ENCODE measurements at regions not wholly inside any gene's neighbourhood (a gene's known extent, or its start where the extent isn't known, plus 50 kb on each side); places are given as distances from the start of the nearest gene placed in this dataset.

DNA sequence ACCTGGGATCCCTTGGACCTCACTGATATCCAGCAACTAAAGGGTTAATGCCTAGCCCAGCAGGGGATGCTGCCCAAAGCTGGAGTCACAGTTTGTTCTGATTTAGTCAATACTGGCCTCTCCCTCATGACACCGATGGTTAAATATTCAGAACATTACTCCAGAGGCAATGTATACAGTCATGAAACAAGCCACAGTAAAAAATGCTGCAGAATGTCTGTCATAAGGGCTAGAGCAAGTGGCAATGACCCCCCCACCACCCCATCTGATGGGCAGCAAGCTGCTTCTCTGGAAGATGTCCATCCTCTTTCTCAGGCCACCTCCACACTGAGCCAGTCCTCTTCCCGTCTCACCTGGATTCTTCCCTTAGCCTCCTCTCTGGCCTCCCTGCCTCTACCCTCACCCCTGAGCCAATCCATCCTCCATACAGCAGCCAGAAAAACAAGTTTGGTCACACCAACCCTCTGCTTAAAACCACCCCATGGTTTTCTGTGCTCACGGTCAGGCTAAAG lies 99.0 kb upstream of the KCNG1 start:
- DNase-seq, result no peak

DNA sequence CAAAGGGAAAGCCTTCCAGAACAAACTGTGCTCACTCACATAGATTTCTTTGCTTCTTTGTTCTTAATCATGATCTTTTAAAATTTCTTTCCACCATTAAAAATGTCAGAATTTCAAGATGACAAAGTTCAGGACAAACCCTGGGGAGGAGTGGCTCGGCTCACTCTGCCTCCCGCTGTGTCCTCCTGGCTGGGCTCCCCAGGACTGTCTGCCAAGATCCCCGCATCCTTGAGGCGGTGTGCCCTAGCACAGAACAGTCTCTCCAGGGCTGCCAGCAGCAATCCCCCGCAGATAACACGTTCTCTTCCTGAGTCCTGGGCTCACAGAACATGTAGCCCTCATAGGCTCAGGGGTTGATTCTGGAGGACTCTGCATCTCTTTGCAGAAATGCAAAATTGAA lies 98.4 kb upstream of the KCNG1 start:
- DNase-seq, result no peak

DNA sequence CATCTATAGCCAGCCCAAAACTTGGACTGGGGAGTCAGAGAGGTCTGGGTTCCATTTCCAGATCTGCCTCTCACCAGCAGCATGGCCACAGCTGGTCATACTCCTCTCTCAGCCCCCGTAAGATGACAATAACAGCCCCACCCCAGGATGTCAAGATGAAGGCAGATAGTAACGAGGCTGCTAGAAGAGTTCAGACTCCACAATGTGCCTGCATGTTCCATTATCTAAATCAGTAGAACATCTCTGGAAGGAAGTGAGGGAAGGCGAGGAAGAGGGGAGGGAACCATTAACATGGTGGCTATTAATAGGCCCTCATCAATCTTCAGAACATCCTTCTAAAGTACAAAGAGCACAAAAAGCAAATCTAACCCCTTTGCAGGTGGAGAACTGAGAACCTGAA lies 98.0 kb upstream of the KCNG1 start:
- DNase-seq, result no peak

DNA sequence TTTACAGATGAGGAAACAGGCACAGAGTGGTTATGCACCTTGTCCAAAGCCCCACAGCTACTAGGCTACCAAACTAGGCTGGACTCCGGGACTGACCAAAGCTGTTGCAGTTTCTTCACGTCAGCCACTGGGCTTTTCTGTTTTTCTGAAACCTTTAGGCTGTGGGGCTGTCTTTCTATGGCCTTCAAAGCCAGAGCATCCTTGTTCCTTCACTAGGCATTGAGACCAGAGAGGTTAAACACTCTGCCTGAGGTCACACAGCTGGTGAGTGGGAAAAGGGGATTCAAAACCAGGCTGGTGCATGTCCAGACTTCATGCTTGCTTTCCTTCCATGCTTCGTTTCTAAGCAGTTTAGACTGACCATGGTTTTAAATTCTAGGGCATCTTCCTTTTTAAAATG lies 97.5 kb upstream of the KCNG1 start:
- no peak for DNase-seq

DNA sequence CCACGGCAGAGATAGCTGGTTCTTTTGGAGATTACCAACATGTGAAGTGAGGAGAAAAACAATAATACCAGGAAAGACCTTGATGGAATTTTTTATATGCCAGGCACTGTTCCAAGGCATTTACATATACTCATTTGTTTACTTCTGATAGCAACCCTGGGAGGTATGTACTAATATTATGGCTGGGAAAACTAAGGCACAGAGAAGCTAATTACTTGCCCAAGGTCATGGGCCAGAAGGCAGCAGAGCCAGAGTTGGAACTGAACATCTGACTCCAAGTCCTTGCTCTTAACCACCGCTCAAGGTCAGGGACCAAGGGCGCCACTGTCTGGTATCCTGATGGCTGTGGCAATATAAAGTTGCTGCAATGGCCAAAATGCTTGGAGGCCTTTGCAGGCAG lies 97.0 kb upstream of the KCNG1 start:
- DNase-seq, result no peak

DNA sequence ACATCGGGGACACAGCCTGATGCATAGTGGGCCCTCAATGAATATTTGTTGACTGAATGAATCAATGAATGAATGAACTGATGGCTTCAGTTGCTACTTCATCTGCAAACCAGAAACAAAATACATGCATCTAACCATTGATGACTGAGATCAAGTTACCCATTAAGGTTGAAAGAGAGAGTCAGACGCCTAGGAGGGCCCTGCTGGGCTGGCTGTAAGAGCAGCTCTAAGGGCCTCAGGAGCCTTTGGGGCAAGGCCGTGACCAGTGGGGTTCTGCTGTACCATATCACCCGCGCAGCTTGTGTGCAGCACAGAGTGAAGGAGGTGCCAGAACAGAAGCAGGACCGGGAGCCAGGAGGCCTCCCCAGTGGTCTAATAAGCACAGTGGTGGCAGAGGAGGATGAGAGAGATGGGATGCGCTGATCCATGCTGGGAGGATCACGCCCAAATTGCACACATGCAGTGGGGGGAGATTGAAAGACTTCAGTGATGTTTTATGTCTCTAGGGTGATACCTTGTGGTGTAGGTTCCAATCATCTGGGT lies 96.1 kb upstream of the KCNG1 start:
- no peak for DNase-seq

DNA sequence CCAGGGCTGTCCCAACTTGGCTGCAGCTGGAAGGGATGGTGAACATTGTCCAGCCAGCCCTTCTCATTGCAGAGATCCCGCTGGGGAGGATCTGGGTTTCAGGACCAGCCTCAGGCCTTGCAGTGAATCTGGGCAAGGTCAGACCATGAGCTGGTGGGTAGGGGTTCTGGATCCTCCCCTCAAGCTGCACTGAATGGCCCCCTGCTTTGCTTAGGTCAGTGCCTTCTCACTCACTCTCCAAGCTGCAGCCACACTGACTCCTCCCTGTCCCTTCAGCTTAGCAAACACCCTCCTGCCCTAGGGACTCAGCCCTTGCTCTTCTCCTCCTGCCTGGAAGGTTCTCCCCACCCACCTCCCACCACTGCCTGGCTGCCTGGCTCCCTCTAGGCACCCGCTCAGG lies 95.3 kb upstream of the KCNG1 start:
- no peak for DNase-seq

DNA sequence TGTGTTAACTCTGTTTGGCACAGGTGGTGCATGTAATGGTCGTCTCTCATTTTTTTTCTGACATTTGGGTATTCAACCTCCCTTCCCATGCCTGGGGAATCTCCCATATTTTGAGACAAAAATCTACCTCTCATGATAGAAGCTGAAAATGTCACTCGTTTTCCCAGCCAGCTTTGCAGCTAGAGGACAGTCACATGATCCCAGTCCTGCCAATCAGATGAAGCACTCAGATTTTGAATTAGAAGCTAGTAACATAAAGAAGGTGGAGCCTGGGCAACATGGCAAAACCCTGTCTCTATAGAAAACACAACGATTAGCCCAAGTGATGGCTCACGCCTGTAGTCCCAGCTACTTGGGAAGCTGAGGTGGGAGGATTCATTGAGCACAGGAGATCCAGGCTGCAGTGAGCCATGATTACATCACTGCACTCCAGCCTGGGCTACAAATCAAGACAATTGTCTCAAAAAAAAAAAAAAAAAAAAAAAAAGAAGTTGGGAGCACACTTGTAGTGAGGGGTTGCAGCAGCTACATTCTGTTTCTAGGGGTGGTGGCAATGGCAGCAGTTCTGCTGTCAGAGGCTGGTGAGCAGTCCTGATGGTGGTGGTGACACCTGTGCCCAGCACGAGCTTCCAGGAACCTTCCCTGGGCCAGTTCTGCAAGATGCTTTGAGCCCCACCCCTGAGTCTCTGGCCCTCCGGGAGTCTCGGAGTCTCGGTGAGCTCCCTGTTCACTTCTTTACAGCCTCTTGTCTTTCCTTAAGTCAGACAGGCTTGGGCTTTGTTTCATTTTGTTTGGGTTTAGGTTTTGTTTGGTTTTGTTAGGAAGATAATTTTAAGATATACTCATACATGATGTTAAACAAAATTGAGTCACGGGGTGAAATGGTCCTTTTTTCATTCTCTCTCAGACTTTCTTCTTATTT lies 94.1 kb upstream of the KCNG1 start:
- DNase-seq, result no peak

DNA sequence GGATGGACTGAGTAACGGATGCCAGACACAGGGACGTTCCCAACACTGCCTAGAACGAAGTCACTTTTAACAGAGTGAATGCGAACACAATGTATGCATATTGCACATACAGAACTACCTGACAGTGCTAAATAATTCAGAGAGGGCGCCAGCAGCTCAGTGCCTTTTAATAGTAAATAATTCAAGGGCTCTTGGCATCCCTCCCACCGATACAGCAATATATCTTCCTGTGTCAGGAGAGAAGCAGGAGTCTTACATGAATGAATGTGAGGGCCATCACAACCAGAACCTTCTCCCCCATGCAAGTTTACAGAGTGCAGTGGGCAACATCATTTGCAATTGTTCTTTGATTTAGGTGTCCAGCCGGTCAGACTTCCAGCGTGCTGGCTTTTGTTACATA lies 88.4 kb upstream of the KCNG1 start:
- DNase-seq, result no peak

DNA sequence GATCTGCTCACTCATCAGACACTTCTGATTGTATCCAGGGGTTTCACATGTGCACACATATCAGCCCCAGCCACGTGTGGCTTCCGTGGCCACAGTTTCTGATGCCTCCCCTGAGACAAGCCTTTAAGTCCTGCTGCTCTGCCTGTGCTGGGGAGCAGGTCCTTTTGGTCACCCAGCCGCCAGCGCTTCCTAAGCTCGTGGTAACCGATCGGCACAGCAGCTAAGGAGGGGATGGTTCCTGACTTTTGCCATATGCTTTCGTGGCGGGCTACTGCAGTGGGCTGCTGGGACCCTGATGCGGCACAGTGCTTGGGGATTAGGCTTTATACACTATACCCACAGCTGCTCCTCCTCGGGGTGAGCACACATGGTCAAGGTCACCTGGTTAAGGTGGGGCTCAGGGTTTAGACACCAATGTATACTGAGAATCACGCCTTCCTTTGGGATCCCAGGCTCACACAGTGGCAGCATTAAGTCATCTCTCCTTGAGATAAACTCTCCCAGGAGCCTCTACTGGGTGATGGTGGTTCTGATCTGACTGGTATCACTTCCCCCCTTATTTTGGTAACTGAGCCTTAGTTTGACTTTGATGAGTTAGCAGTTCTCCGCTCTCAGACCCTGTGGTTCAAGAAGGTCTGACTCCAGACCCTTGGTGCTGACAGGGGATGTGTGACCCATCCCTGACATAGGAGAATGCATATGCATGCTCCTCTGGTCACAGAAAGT lies 85.9 kb upstream of the KCNG1 start:
- DNase-seq, result no peak

DNA sequence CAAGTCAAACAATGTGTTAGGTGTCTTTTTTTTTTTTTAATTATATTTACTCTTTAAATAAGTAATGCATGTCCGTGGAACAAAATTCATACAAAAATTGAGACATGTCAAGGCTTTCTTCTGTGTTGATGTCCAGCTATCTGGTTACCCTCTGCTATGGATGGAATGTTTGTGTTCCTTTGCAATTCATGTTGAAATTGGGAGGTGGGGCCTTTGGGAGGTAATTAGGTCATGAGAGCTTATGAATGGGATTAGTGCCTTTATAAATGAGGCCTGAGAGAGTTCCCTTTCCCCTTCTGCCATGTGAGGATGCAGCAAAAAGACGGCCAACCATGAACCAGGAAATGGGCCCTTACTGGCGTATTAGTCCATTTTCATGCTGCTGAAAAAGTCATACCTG lies 83.1 kb upstream of the KCNG1 start:
- DNase-seq, result no peak

DNA sequence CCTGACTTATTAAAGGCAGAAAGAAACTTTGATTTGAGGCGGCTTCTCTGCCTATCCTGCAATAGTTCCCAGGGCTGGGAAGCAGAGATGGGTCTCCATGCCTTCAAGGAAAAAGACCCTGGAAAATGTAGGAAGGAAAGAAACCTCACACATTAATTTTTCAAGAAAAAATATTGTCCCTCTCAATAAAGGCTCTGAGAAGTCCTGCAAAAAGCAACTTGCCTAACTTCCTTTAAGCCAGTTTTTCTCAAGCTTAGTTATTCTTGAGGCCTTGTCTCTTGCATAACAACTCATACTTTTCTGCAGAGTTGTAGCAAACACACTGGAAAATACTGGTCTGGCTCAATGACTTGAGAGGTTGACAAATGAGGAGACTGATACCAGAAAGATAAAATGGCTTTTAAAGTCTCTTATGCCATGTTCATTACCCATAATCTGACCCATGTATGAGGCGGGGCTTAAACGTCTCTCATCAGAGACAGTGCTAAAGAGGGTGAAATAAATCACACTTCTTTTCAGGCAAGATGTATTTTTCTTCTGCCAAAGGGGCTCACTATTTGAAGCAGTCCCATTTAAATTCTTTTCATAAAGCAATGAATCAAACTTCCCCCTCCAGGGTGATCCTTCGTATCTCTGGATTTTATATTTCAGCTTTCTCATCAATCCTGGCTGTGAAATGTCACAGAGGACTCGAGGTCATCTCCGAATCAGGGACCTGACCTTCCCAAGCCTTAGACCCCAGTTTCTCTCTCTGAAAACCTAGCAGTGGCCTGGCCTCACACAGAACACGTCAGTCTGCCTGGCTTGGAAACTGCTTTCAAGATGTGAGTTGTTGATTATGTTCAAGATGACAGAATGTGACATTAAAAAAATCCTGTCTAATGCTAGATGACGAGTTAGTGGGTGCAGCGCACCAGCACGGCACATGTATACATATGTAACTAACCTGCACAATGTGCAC lies 82.3 kb upstream of the KCNG1 start:
- DNase-seq, result no peak

DNA sequence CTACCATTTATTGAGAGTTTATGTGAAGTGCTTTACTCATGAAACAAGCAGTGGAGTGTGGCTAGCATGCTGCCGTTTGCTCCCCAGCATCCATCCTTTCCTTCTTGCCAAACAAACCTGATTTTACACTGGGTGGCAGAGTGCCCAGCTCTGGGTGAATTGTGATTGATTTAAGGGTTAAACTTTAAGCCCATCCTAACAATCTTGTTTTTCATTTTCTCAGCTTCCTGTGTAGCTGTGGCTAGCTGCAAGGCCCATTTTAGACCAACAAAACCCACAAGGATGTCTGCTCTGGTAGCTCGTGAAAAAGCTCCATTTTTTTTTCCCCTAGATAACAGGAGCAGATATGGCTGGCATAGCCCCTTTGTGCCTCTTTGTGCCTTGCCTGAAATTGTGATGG lies 77.7 kb upstream of the KCNG1 start:
- no peak for DNase-seq

DNA sequence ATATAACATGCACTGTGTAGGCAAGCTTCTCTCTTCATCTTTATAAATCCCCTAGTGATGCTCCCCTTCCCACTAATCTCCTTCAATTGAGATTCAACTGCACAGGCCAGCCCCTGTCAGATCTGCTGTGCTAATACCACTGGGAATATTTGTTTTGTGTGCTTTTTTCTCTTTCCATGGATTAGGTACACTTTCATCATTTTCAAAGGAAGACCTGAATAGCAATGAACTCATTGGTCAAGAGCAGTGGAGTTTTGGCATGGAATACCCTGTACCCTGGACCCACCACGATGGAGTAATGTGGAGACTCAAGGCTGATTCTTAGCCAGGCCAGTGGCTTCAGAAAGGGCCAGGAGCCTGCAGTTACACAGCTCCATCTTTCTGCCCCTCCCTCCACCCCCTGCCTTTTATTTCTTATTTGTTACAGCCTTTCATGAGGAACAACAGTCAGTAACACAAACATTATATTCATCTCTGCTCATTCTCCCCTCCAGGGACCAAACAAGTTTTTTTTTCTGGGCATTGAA lies 75.4 kb upstream of the KCNG1 start:
- DNase-seq, result no peak

DNA sequence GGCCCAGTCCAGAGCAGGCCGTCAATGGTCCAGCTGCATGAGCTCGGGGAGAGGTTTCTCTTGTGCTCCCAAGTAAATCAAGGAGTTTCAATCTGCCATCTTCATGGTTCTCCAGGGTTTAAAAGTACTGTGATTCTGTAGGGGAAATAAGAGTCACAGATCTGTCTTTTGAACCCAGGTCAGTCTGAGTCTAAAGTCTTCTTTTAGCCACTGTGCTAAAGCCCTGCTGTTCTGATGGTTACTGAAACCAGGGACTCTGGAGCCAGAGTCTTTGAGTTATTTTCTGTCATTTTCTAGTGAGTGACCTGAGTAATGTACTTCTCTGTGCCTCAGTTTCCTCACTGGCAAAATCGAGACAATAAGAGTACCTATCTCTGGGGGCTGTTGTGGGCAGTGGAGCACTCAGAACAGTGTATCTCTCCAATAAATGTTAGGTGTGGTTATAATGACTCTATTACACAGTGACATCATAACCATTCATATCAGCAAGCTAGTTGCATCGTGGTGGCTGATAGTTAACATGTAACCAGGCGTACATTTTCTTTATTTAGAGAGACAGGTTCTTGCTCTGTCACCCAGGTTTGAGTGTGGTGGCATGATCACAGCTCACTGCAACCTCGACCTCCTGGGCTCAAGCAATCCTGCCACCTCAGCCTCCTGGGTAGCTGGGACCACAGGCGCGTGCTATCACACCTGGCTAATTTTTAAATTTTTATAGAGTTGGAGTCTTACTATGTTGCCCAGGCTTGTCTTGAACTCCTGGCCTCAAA lies 74.6 kb upstream of the KCNG1 start:
- no peak for DNase-seq

DNA sequence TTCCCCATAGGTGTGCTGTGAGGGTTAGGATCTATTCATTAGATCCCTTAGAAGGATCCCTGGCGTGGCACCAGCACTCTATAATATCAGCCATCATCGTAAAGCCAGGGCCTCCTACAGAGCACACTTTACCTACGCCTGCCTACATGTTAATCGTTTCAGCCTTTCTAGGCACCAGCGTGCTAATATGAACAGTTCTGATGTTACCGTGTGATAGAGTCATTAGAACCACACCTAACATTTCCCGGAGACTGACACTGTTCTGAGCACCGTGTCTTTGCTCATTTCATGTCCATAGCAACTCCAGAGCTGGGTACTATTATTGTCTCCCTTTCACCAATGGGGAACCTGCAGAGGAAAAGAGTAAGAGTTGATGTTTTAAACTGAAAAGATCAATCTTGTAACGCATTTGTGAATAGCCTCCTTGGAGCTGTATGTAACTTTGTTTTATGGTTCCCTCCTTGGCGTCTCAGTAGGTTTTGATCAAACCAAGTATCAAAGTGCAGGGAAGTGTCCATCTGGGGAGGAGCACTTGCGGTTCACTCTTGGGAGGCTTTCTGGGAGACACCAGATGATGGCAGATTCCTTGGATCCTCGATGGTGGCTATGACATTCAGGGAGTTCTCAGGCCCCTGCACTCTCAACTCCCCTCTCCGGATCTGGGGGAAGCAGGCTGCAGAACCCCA lies 73.8 kb upstream of the KCNG1 start:
- no peak for DNase-seq

DNA sequence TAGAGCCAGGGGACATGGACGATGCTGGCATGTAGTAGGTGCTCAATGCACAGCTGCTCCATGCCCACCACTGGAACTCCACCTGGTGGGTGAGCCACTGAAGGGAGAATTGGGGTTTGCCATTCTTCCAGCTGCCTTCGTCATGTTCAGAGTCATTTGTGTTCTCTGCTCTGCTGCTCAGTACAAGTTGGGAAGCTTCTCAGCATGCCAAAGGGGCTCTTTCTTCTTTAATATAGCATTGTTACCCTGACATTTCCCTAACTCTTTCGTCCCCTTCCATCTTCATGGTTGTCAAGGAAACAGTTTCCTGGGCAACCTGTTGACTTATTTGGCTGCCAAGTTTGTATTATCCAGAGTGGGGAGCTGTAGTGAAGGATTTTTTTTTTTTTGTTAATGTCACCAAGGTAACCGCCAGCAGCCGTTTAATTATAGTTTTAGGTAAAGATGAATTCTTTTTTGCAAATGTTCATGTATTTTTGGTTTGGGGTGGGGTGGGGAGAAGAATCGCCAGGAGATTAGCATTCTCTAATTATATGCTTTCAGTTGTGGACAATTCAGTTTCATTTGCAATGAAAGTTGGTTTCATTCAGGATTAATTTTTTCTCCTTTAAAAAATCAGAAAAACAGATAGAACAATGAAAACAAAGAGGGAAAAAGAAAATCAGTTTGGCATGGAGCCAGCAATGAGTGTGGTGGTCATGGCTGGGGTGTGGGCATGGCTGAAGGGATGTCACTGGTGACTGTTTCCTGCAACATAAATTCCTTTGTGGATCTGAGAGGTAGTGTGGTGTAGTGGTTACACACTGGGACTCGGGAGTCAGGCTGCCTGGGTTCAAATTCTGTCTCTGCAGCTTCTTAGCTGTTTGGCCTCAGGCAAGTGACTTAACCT lies 73.0 kb upstream of the KCNG1 start:
- DNase-seq, result no peak

DNA sequence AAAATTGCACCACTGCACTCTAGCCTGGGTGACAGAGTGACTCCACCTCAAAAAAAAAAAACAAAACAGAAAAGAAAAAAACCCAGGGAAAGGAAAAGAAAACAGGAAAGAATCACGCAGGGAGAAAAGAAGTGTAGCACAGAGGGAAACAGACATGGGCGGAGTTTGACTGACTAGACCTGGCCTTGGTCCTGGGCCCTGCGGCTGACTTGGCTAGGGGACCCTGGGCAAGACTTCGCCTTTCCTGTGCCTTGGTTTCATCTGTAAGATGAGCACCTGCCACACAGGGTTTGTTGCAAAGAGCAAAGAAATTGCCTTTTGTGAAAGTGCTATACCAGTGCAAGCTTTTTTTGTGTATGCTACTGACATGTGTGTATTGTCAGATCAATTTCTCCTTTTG lies 71.3 kb upstream of the KCNG1 start:
- DNase-seq, result no peak

DNA sequence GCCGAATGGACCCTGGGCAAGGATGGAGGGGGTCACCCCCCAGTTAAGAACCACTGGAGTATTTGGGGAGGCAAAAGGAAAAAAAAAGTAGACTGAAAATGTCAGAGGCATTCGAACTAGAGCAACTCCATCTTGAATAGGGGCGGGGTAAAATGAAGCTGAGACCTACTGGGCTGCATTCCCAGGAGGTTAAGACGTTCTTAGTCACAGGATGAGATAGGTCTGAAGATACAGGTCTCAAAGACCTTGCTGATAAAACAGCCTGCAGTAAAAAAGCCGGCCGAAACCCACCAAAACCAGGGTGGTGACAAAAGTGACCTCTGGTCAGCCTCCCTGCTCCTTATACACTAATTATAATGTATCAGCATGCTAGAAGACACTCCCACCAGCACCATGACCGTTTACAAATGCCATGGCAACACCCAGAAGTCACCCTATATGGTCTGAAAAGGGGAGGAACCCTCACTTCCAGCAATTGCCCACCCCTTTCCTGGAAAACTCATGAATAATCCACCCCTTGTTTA lies 70.4 kb upstream of the KCNG1 start:
- no peak for DNase-seq

DNA sequence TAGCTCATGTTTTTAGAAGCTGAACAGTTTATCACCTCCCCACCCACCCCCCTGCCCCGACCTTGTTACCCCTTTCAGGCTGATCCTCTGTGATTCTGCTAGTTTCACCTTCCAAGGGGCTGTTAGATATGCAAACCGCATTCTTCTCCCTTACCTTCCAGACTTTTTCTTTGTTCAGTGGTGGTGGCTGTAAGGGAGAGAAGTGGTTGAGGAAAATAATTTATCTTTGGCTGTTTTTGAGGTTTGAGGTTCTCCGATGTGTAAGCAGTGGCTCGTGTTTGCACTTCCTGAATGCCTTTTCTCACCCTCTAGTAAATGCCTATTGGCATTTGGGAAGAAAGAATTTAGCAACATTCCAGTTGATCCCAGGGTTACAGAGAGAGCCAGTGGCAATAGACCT lies 69.4 kb upstream of the KCNG1 start:
- no peak for DNase-seq

Data from stimulated activated CD8-positive, alpha-beta memory T cell treated with anti-CD3 and anti-CD28 coated beads, Interleukin-4, amount 100 ng/mL, for 48 hours (primary cell).